ENCODE measurements at regions not wholly inside any gene's neighbourhood (a gene's known extent, or its start where the extent isn't known, plus 50 kb on each side); places are given as distances from the start of the nearest gene placed in this dataset.

DNA sequence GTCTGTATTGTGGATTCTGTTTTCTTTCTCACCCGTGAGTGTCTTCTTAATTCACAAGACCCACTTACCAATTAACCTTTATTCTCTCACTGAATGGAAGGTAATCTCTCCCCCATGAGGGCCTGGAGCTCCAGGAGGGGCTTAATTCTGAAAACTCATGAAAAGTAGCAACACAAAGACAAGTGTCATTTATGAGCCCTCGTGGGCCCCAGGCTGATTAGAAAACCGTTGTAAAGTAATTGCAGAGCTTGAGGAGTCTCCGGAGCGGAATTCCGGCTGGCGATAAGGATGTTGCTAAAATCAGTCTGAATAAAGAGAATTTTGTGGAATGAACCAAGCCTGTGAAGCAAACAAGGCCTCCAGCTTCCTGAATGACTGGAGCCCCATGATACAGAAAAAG lies 301.5 kb downstream of the HAPSTR1 start:
- Mint-ChIP-seq H3K4me1 (peaks cover 14% of the 10 kb centered on the region), H3K36me3 (ENCODE audit: low read depth) (no peaks in the 10 kb centered on the region), H3K27me3 (ENCODE audit: insufficient read depth) (peaks cover 2% of the 10 kb centered on the region), H3K27ac (no peak overlapping the region), H3K4me3 (no peak overlapping the region), H3K9me3 (peaks cover 16% of the 10 kb centered on the region)
- H3K27me3 ChIP-seq (ENCODE audit: control insufficient read depth, insufficient read depth, low read length, poor library complexity, severe bottlenecking), result no peaks in the 10 kb centered on the region
- WGBS, 2 experiments (ENCODE audit: insufficient coverage in 1 of 2, insufficient read length in 1 of 2), result 84 to 89% methylated on average over 6 to 7 of the region's 7 CpGs
- no peak overlapping the region for H3K4me3 ChIP-seq (ENCODE audit: low read length)
- no peak overlapping the region for H3K27ac ChIP-seq (ENCODE audit: low read depth, low read length)
- peaks cover 19% of the 10 kb centered on the region for H3K9me3 ChIP-seq (ENCODE audit: control insufficient read depth, low read length)
- no peaks in the 10 kb centered on the region for H3K36me3 ChIP-seq (ENCODE audit: control insufficient read depth, insufficient read depth, low read length)
- TF ChIP-seq, protein P1, sequence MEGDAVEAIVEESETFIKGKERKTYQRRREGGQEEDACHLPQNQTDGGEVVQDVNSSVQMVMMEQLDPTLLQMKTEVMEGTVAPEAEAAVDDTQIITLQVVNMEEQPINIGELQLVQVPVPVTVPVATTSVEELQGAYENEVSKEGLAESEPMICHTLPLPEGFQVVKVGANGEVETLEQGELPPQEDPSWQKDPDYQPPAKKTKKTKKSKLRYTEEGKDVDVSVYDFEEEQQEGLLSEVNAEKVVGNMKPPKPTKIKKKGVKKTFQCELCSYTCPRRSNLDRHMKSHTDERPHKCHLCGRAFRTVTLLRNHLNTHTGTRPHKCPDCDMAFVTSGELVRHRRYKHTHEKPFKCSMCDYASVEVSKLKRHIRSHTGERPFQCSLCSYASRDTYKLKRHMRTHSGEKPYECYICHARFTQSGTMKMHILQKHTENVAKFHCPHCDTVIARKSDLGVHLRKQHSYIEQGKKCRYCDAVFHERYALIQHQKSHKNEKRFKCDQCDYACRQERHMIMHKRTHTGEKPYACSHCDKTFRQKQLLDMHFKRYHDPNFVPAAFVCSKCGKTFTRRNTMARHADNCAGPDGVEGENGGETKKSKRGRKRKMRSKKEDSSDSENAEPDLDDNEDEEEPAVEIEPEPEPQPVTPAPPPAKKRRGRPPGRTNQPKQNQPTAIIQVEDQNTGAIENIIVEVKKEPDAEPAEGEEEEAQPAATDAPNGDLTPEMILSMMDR (conservative IDR thresholded peaks at IDR 0.05), result no peak
- H3K9ac ChIP-seq (ENCODE audit: extremely low read depth, low read length, poor library complexity, severe bottlenecking), result no peak overlapping the region
- H3K4me1 ChIP-seq (ENCODE audit: control insufficient read depth, insufficient read depth, low read length), result peaks cover 3% of the 10 kb centered on the region
- DNase-seq, result no peak

DNA sequence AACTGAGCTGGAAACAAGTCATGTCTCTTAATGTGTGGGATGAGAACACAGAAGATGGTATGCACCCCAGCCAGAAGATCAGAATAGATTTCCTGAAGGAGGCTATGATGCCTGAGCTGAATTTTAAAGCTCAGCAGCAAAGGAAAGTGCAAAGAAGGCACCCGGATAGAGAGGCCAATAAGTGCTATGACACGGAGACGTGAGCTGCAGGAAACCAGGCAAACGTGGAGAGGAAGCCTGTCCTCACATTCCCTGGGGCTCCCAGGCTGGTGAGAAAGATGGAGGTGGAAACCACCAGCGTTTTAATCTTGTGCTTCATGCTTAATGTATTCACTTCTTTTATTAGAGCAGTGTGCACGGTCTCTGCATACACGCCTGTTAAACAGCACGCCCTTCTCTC lies 302.1 kb downstream of the HAPSTR1 start:
- no peaks in the 10 kb centered on the region for H3K27me3 ChIP-seq (ENCODE audit: control insufficient read depth, insufficient read depth, low read length, poor library complexity, severe bottlenecking)
- H3K4me1 ChIP-seq (ENCODE audit: control insufficient read depth, insufficient read depth, low read length), result peaks cover 3% of the 10 kb centered on the region
- H3K4me3 ChIP-seq (ENCODE audit: low read length), result no peak overlapping the region
- Mint-ChIP-seq H3K27ac (no peak overlapping the region), H3K4me3 (no peak overlapping the region), H3K4me1 (peaks cover 14% of the 10 kb centered on the region), H3K36me3 (ENCODE audit: low read depth) (no peaks in the 10 kb centered on the region), H3K9me3 (peaks cover 12% of the 10 kb centered on the region), H3K27me3 (ENCODE audit: insufficient read depth) (peaks cover 2% of the 10 kb centered on the region)
- no peak overlapping the region for H3K27ac ChIP-seq (ENCODE audit: low read depth, low read length)
- no peak for DNase-seq
- 72 to 88% methylated on average over 4 to 8 of the region's 8 CpGs for WGBS, 2 experiments (ENCODE audit: insufficient coverage in 1 of 2, insufficient read length in 1 of 2)
- H3K9me3 ChIP-seq (ENCODE audit: control insufficient read depth, low read length), result peaks cover 13% of the 10 kb centered on the region
- H3K36me3 ChIP-seq (ENCODE audit: control insufficient read depth, insufficient read depth, low read length), result no peaks in the 10 kb centered on the region
- H3K9ac ChIP-seq (ENCODE audit: extremely low read depth, low read length, poor library complexity, severe bottlenecking), result no peak overlapping the region
- TF ChIP-seq, protein P1 (conservative IDR thresholded peaks at IDR 0.05), result no peak

DNA sequence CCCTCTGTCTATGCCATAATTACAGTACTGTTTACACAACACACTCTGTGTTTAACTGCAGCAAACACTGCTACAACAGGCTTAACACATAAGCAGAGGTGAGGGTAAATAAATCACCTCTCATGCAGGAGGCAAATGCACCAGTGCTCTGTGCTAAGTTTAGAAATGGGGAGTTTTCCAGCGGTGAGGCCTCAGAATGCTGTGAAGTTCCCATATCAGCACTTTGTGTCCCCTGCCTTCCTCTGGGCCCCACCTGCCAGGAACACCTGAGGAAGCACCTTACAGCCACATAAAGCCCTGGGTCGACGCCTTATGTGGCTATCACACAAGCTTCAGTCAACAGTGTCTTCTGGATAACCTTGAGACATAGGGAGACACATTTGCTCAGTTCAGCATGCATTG lies 304.5 kb downstream of the HAPSTR1 start:
- TF ChIP-seq, protein P1 (conservative IDR thresholded peaks at IDR 0.05), result no peak
- H3K36me3 Mint-ChIP-seq (ENCODE audit: low read depth), result no peaks in the 10 kb centered on the region
- WGBS, 2 experiments (ENCODE audit: insufficient coverage in 1 of 2, insufficient read length in 1 of 2), result 73 to 92% methylated on average over 3 of the region's 3 CpGs
- Histone ChIP-seq H3K27me3 (ENCODE audit: control insufficient read depth, insufficient read depth, low read length, poor library complexity, severe bottlenecking) (peaks cover 7% of the 10 kb centered on the region), H3K9me3 (ENCODE audit: control insufficient read depth, low read length) (no peaks in the 10 kb centered on the region), H3K27ac (ENCODE audit: low read depth, low read length) (no peak overlapping the region), H3K36me3 (ENCODE audit: control insufficient read depth, insufficient read depth, low read length) (no peaks in the 10 kb centered on the region), H3K9ac (ENCODE audit: extremely low read depth, low read length, poor library complexity, severe bottlenecking) (no peak overlapping the region), H3K4me3 (ENCODE audit: low read length) (no peak overlapping the region), H3K4me1 (ENCODE audit: control insufficient read depth, insufficient read depth, low read length) (peaks cover 3% of the 10 kb centered on the region)
- DNase-seq, result no peak
- H3K9me3 Mint-ChIP-seq, result no peaks in the 10 kb centered on the region
- peaks cover 6% of the 10 kb centered on the region for H3K27me3 Mint-ChIP-seq (ENCODE audit: insufficient read depth)
- peaks cover 14% of the 10 kb centered on the region for H3K4me1 Mint-ChIP-seq
- no peak overlapping the region for H3K4me3 Mint-ChIP-seq
- H3K27ac Mint-ChIP-seq, result no peak overlapping the region
